GM19351 (cell line): ENCODE measurements at regions not wholly inside any gene's neighbourhood (a gene's known extent, or its start where the extent isn't known, plus 50 kb on each side); places are given as distances from the start of the nearest gene placed in this dataset.

Experiments used
- ATAC-seq: cut with Tn5 transposase; IDR thresholded peaks from one replicate; pipeline ENCODE4 v1.9.1; 2021; ENCODE audit warnings: mild to moderate bottlenecking, moderate library complexity; ENCODE audit not compliant: unreplicated experiment

DNA sequence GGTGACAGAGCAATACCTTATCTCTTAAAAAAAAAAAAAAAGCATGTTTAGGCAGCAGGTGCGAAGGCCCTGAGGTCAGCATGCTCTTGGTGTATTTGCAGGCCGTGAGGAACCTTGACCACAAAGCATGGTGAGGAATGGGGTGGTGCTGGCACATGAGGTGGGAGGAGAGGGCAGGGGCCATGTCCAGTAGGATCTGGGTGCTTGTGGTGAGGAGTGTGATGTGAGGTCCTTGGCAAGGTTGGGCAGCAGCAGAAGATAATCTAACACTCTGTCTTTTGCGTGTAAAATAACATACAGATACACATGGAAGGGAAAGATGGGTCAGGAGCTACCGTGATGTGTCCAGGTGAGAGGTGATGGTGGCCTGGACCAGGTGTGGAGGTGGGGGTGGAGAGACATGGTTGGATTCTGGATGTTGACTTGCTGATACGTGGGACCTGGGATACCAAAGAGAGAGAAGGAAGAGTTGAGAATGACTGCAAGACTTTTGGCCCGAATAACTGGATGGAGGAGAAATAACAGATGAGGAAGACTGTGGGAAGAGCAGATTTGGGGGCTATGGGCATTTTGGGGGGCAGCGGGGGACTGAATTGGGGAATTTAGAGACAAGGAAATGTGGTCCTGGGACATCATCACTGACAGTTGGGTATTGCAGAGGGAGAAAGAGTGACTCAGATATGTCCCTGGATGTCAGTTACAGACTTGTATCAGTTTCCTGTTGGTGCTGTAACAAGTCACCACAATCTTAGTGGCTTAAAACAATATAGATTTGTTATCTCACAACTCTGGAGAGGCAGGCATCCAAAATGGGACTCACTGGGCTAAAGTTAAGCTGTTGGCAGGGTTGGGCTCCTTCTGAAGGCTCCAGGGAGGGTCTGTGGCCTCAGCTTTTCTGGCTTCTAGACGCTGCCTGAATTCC, 274.9 kb downstream of the HAPSTR1 start:
- ATAC-seq = no peak

DNA sequence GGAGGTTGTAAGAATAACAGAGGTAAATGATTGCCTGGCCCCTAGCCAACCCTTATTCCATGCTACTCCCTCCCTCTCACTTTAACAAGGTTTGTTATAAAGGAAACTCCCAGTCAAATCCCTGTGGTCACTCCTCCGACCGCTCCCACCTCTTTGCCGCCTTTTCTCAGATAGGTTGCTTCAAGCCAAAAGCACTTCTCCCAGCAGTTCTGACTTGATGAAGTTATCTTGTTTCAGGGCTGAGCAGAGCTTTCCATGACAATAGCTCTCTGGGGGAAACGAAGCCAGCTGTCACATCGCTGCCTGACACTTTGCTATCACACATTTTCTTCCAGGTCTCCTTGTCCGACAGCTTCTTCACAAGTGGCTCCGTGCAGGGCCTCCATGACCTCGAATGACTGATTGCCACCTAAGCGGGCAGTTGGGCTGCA, 278.6 kb downstream of the HAPSTR1 start:
- no peak for ATAC-seq

DNA sequence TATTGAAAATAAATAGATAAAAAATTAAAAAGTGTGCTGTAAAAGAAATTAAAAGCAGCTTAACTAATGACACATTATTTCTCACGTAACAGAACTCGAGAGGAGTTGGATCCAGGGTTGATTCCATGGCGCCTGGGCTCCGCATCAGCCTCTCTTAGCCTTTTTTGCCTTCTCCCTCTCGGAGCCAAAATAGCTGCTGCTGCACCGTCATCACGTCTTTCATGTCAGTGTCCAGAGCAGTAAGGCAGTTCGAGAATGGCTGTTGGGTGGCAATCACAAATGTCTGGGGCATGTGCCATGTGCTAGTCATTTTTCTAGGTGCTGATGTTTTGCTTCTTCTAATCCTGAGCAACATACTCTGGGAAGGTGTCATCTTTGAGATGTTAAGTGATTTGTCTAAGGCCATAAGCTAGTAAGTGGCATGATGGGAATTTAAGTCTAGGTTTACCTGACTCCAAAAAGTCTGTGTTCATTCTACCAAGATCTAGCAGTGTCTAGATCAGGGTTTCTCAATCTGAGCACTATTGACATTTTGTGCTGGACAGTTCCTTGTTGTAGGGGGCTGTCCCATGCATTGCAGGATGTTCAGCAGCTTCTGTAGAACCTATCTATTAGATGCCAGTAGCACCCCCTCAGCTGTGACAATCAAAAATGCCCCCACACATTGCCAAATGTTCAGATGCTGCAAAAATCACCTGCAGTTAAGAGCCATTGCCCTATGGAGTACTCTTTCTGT, 280.4 kb downstream of the HAPSTR1 start:
- ATAC-seq = no peak

DNA sequence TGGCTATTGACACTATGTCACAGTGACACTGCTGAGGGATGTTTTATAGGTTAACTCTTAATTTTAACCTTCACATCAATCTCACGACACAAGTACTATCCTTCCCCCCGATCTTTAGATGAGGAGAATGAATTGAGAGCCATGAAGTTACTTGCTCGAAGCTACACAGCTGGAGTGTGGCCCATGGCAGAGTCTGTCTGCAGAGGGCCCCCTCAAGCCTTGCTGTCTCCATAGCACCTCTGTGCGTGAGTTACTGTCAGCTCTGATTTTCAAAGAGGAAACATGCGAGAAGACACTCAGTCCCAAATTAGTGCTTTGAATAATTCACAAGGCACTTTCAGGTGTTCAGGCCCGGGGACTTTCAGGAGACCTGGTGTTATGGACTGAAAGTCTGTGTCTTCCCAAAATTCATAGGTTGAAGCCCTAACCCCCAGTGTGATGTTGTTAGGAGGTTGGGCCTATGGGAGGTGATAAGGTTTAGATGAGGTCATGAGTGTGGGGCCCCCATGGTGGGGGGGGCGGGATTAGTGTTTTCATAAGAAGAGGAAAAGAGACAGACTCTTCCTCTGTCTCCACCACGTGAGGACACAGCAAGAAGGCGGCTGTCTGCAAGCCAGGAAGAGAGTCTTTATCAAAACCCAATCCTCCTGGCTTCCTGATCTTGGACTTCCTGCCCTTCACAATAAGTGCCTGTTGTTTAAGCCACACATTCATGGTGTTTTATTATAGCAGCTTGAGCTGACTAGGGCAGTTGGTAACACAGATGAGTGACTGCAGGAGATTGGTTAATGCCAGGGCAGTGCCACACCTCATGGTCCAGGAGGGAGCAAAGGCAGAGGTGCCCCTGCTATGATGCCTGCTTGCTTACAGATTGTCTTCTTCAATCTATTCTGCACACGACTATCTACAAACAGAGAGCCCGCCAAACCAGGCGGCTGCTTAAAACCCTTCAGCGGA, 281.8 kb downstream of the HAPSTR1 start:
- ATAC-seq = no peak

DNA sequence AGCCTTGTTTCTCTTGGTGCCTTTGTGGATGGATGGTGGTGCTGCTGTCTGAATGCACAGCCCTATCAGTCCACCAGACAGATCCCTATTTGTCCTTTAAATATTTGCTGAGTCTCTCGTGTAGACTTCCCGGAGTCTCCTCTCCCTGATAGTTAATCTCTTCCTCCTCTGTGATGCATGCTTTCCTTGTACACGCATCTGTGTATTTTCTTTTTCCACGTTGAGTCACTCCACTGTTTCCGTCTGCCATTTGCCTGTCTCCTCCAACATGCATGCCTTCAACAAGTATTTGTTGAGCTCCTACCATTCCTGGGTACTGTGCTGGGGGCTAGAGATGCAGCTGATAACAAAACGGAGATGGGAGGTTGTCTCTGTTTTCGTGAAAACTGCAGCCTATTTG, 282.6 kb downstream of the HAPSTR1 start:
- ATAC-seq = no peak

DNA sequence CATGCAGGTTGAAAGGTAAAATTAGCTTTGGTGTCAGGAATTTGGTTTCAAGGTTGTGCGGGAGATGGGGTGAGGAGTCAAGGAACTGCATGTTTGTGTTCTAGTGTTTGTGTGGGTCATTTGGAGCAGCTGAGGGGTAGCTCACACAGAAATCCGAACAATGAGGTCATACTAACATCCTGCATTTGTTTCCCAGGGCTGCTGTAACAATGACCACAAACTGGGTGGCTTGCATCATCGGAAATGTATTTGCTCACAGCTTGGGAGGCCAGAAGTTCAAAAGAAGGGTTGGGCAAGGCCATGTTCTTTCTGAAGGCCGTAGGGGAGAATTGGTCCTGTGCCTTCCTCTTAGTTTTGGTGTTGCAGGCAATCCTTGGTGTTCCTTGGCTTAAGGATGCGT, 287.4 kb downstream of the HAPSTR1 start:
- ATAC-seq = no peak

GRCh38 chr16:9380221-9380620, 288.8 kb downstream of the HAPSTR1 start:
- ATAC-seq = no peak

DNA sequence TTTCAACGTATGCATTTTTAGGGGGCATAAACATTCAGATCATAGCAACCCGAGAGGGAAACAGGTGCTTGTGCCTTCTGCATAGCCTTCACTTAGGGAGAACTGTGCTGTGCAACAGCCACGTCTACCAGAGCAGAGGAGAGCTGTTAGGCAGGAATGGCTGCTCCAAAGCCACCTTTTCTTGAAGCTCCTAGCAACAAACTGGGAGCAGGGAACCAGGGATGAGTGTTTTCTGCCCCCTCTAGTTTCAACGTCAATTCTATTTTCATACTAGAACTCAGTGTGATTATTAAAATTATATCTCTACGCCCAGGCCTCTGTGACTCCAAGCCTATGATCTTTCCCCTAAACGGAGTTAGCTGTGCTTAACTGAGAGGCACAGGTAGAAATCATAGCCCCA, 290.0 kb downstream of the HAPSTR1 start:
- ATAC-seq = no peak

DNA sequence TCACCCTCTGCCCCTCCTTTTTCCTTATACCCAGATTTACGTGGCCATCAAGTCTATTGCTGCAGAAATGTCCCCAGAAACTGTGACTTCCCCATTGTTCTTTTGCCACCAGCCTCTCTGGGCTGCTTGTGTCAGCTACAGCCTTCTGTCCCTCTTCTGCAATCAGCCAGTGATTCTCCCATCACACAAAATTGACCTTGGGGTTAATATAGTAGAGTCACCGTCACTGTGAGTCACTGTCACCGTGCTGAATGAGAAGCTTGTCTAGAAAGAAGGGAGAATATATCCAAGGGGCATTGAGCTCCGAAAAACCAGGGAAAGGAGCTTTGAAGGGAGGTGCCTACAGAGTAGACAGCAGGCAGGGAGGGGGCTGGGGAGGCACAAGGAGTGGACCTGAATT, 290.5 kb downstream of the HAPSTR1 start:
- no peak for ATAC-seq

- no peak for ATAC-seq
Measured at GRCh38 chr16:9383281-9383680, 291.8 kb downstream of the HAPSTR1 start.

DNA sequence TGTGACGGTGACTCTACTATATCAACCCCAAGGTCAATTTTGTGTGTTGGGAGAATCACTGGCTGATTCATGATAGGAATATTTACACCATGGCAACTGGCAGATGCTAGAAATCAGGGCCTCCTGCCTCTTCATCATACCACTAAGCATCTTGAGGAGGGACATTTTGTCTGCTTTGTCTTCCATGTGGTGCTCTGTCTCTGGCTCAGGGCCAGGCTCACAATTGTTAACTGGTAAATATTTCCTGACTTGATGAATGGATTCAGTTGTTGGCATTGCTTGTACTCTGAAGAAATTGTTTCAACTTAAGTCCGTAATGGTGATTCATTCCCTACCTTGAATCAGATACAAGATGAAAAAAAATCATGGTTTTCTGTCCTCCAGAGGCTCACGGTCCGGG, 292.7 kb downstream of the HAPSTR1 start:
- ATAC-seq = no peak

GRCh38 chr16:9389543-9390207, 298.2 kb downstream of the HAPSTR1 start:
- no peak for ATAC-seq

DNA sequence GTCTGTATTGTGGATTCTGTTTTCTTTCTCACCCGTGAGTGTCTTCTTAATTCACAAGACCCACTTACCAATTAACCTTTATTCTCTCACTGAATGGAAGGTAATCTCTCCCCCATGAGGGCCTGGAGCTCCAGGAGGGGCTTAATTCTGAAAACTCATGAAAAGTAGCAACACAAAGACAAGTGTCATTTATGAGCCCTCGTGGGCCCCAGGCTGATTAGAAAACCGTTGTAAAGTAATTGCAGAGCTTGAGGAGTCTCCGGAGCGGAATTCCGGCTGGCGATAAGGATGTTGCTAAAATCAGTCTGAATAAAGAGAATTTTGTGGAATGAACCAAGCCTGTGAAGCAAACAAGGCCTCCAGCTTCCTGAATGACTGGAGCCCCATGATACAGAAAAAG, 301.5 kb downstream of the HAPSTR1 start:
- ATAC-seq = no peak

GRCh38 chr16:9393591-9393990, 302.1 kb downstream of the HAPSTR1 start:
- ATAC-seq = no peak

DNA sequence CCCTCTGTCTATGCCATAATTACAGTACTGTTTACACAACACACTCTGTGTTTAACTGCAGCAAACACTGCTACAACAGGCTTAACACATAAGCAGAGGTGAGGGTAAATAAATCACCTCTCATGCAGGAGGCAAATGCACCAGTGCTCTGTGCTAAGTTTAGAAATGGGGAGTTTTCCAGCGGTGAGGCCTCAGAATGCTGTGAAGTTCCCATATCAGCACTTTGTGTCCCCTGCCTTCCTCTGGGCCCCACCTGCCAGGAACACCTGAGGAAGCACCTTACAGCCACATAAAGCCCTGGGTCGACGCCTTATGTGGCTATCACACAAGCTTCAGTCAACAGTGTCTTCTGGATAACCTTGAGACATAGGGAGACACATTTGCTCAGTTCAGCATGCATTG, 304.5 kb downstream of the HAPSTR1 start:
- ATAC-seq = no peak

DNA sequence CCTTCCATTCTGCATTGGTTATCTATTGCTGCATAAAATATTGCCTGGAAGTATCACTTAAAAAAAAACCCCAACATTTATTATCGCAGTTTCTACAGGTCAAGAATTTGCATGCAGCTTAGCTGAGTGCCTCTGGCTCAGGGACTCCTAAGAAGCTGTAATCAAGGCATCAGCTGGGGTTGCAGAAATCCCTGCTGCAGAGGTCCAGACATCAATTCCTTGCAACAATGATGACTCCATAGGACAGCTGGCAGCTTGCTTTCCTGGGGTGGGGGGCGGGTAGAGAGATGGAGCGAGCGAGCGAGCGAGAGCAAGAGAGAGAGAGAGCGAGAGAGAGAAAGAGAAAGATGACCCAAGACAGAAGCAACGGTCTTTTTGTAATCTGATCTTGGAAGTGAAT, 308.1 kb downstream of the HAPSTR1 start:
- no peak for ATAC-seq

GRCh38 chr16:9401173-9401572, 309.7 kb downstream of the HAPSTR1 start:
- no peak for ATAC-seq

DNA sequence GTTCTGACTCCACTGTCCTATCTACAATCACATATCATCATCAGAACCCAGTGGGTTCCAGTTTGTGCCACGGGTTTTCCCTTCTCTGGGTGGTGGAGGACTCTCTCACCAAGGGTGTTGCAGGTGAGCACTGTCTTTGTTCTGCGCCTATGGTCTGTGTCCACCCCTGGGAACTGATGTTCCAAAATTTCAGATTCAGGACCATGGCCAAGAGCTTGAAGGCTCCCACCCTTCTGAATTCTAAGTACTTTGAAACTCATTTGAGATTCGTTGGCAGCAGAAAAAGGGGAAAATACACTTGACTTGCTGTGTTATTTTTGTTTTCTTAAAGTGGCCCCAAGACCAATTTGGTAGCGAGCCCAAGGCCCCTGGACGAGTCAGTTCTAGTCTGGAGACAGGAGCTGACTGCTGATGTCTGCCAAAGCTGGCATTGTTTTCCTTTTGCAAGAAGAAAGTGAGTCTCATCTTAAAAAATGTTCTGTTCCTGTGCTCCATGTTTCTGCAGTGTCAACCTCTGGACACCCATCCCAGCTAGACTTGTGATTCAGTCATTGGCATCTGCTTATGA, 310.9 kb downstream of the HAPSTR1 start:
- no peak for ATAC-seq

DNA sequence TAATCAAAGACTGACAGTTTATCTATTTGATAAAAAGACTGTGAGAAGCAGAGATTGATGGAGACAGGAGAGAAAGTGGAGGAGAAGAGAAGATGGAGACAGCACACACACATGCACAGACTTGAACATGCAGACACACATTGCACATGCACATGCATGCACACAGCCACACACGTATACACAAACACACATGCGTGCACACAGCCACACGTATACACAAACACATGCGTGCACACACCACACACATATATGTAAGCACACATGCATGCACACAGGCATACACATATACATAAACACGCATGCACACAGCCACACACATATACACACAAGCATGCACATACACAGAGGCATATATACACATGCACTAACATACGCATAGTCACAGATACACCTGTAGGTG, 313.4 kb downstream of the HAPSTR1 start:
- ATAC-seq = no peak

- no peak for ATAC-seq
Measured at GRCh38 chr16:9406038-9406712, 314.7 kb downstream of the HAPSTR1 start.
